Progenitor cell of endocrine pancreas (in vitro differentiated cells): ENCODE measurements at regions not wholly inside any gene's neighbourhood (a gene's known extent, or its start where the extent isn't known, plus 50 kb on each side); places are given as distances from the start of the nearest gene placed in this dataset.
"Not testable (repeated sequence)": the region's sequence is repeated elsewhere in the genome, so short reads cannot be mapped to it uniquely, and the experiment has no call there.

Experiments
- DNase-seq: peaks from one replicate; pipeline ENCODE4 v3.0.0; 2021; ENCODE audit warnings: low spot score; ENCODE audit not compliant: unreplicated experiment
- H3K27ac Mint-ChIP-seq: 2 replicates; pipeline ENCODE4 v1.8.0; 2021; ENCODE audit warnings: mild to moderate bottlenecking, moderate library complexity, mixed read lengths
- H3K27me3 Mint-ChIP-seq: 2 replicates; pipeline ENCODE4 v1.8.0; 2021; ENCODE audit warnings: mixed read lengths
- H3K36me3 Mint-ChIP-seq: 2 replicates; pipeline ENCODE4 v1.8.0; 2022; ENCODE audit warnings: mixed read lengths; ENCODE audit not compliant: insufficient read depth
- H3K4me1 Mint-ChIP-seq: 2 replicates; pipeline ENCODE4 v1.8.0; 2021; ENCODE audit warnings: low read depth, mixed read lengths
- H3K4me3 Mint-ChIP-seq: 2 replicates; pipeline ENCODE4 v1.8.0; 2021; ENCODE audit warnings: low read depth, mild to moderate bottlenecking, moderate library complexity, mixed read lengths
- H3K9me3 Mint-ChIP-seq: 2 replicates; pipeline ENCODE4 v1.8.0; 2021; ENCODE audit warnings: low read depth, mixed read lengths
- TF ChIP-seq, protein P1 (sequence below): fragments of 200-600 bp; sonication (generic); IDR thresholded peaks from one replicate; pipeline ENCODE4 v1.5.0; 2021; ENCODE audit warnings: antibody characterized with exemption, mild to moderate bottlenecking; ENCODE audit not compliant: unreplicated experiment

DNA sequence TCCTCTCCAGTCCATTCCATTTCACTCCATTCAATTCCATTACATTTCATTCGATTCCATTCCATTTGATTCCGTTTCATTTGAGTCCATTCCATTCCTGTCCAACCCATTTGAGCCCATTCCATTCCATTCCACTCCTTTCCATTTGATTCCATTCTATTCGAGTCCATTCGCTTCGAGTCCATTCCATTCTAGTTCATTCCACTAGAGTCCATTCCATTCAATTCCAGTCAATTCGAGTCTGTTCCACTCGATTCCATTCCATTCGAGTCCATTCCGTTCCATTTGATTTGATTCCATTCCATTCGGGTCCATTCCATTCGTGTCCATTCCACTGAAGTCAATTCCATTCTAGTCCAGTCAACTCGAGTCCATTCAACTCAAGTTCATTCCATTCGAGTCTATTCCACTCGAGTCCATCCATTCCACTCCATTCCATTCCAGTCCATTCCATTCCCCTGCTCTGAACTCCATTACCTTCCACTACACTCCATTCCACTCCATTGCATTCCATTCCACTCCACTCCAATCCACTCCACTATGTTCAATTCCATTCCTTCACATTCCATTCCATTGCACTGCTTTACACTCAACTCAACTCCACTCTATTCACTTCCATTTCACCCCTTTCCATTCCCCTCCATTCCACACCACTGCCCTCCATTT lies 2569.4 kb upstream of the TPTE start:
- H3K4me3 Mint-ChIP-seq = no peak overlapping the region
- peaks cover 64% of the 10 kb centered on the region for H3K36me3 Mint-ChIP-seq
- H3K27me3 Mint-ChIP-seq = no peaks in the 10 kb centered on the region
- DNase-seq = no peak
- TF ChIP-seq, protein P1, sequence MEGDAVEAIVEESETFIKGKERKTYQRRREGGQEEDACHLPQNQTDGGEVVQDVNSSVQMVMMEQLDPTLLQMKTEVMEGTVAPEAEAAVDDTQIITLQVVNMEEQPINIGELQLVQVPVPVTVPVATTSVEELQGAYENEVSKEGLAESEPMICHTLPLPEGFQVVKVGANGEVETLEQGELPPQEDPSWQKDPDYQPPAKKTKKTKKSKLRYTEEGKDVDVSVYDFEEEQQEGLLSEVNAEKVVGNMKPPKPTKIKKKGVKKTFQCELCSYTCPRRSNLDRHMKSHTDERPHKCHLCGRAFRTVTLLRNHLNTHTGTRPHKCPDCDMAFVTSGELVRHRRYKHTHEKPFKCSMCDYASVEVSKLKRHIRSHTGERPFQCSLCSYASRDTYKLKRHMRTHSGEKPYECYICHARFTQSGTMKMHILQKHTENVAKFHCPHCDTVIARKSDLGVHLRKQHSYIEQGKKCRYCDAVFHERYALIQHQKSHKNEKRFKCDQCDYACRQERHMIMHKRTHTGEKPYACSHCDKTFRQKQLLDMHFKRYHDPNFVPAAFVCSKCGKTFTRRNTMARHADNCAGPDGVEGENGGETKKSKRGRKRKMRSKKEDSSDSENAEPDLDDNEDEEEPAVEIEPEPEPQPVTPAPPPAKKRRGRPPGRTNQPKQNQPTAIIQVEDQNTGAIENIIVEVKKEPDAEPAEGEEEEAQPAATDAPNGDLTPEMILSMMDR = no peak
- H3K9me3 Mint-ChIP-seq = no peaks in the 10 kb centered on the region
- no peak overlapping the region for H3K27ac Mint-ChIP-seq
- no peaks in the 10 kb centered on the region for H3K4me1 Mint-ChIP-seq

- Mint-ChIP-seq H3K4me1 (no peaks in the 10 kb centered on the region), H3K27ac (no peak overlapping the region), H3K36me3 (peaks cover 61% of the 10 kb centered on the region), H3K4me3 (no peak overlapping the region), H3K27me3 (no peaks in the 10 kb centered on the region), H3K9me3 (no peaks in the 10 kb centered on the region)
- TF ChIP-seq, protein P1 = no peak
- no peak for DNase-seq
Observed at GRCh38 chr21:7952648-7953047, 2568.7 kb upstream of the TPTE start.

GRCh38 chr21:7953058-7953457 lies 2568.3 kb upstream of the TPTE start:
- no peak for DNase-seq
- H3K27ac Mint-ChIP-seq = no peak overlapping the region
- H3K9me3 Mint-ChIP-seq = no peaks in the 10 kb centered on the region
- no peaks in the 10 kb centered on the region for H3K27me3 Mint-ChIP-seq
- no peaks in the 10 kb centered on the region for H3K4me1 Mint-ChIP-seq
- peaks cover 60% of the 10 kb centered on the region for H3K36me3 Mint-ChIP-seq
- TF ChIP-seq, protein P1 = no peak
- H3K4me3 Mint-ChIP-seq = no peak overlapping the region

DNA sequence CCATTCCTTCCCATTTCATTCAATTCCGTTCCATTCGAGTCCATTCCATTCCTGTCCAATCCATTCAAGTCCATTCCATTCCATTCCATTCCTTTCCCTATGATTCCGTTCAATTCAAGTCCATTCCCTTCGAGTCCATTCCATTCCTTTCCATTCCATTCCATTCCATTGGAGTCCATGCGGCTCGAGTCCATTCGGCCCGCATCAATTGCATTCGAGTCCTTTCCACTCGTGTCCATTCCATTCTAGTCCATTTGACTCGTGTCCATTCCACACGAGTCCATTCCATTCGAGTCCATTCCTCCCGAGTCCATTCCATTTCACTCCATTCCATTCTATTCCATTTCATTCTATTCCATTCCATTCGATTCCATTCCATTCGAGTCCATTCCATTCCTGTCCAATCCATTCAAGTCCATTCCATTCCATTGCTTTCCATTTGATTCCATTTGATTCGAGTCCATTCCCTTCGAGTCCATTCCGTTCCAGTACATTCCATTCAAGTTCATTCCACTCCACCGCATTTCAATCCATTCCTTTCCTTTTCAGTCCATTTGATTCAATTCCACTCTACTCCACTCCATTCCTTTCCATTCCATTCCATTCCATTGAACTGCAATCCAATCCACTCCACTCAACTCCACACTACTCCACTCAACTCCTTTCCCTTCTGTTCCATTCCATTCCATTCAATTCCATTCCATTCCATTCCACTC lies 2565.9 kb upstream of the TPTE start:
- Mint-ChIP-seq H3K36me3 (peaks cover 50% of the 10 kb centered on the region), H3K9me3 (peaks cover 15% of the 10 kb centered on the region)

GRCh38 chr21:7956074-7956452 lies 2565.3 kb upstream of the TPTE start:
- Mint-ChIP-seq H3K36me3 (peaks cover 44% of the 10 kb centered on the region), H3K9me3 (peaks cover 20% of the 10 kb centered on the region)
- H3K27ac Mint-ChIP-seq = not testable (repeated sequence)

More for the DNA sequence above, 2565.9 kb upstream of the TPTE start:
- not testable (repeated sequence) for H3K4me3 Mint-ChIP-seq, H3K27me3 Mint-ChIP-seq, H3K4me1 Mint-ChIP-seq, H3K27ac Mint-ChIP-seq, DNase-seq

DNA sequence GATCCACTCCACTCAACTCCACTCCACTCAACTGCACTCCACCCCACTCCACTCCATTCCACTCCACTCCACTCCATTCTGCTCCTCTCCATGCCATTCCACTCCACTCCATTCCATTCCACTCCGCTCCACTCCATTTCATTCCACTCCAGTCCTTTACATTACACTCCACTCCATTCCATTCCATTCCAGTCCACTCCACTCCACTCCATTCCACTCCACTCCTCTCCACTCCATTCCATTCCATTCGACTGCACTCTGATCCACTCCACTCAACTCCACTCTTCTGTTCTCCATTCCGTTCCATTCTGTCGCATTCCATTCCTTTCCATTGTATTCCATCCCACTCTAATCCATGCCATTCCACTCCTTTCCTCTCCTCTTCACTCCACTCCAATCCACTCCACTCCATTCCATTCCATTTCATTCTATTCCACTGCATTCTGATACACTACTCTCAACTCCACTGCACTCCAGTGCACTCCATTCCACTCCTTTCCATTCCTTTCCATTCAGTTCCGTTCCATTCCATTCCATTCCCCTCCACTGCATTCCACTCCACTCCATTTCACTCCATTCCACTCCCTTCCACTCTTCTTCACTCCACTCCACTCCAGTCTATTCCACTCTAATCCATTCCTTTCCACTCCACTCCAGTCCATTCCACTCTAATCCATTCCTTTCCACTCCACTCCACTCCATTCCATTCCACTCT lies 2564.2 kb upstream of the TPTE start:
- Mint-ChIP-seq H3K36me3 (peaks cover 34% of the 10 kb centered on the region), H3K9me3 (peaks cover 31% of the 10 kb centered on the region)
- H3K4me3 Mint-ChIP-seq, H3K27ac Mint-ChIP-seq, DNase-seq, H3K4me1 Mint-ChIP-seq, H3K27me3 Mint-ChIP-seq: not testable (repeated sequence)

More at GRCh38 chr21:7956074-7956452, 2565.3 kb upstream of the TPTE start:
- H3K4me3 Mint-ChIP-seq, H3K27me3 Mint-ChIP-seq, H3K4me1 Mint-ChIP-seq, DNase-seq: not testable (repeated sequence)
